MG63 (cell line): ENCODE measurements at regions not wholly inside any gene's neighbourhood (a gene's known extent, or its start where the extent isn't known, plus 50 kb on each side); places are given as distances from the start of the nearest gene placed in this dataset.

Experiments used
- DNase-seq: peaks from one replicate; pipeline ENCODE4 v3.0.0-alpha.2; 2020
- H3K27me3 ChIP-seq: fragments of 250-450 bp; sonication (Bioruptor Pico); 2 replicates; pipeline ENCODE4 v1.5.1; 2020; ENCODE audit warnings: mild to moderate bottlenecking, moderate library complexity
- H3K36me3 ChIP-seq: fragments of 250-450 bp; sonication (Bioruptor Pico); 2 replicates; pipeline ENCODE4 v1.5.1; 2020; ENCODE audit warnings: mild to moderate bottlenecking, moderate library complexity
- H3K4me3 ChIP-seq: fragments of 250-450 bp; sonication (Bioruptor Pico); 2 replicates; pipeline ENCODE4 v1.5.1; 2020; ENCODE audit warnings: mild to moderate bottlenecking, moderate library complexity
- H3K9me3 ChIP-seq: fragments of 250-450 bp; sonication (Bioruptor Pico); 2 replicates; pipeline ENCODE4 v1.5.1; 2020; ENCODE audit warnings: mild to moderate bottlenecking, moderate library complexity

DNA sequence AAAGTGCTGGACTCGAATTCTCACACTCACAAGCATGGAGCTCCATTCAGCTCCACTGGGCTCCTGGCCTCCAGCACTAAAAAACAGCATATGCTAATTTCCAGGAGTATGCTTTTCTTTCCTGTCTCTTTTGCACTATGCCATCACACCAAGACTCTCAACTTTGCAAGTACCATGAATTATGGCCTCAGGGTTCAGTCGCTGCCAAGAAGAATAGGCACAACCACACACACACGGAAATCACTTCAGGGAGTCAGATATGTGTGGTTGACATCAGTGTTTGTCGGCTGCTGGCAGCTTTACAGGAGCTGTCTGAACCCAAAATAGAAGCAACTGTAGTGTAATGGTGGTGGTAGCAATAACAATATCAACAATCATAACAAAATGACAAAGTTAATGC lies 305.0 kb upstream of the SLCO3A1 start:
- DNase-seq, result no peak
- Histone ChIP-seq H3K36me3 (no peaks in the 10 kb centered on the region), H3K27me3 (0 out of 2 replicates have a peak, but pooled peaks cover 2% of the 10 kb centered on the region), H3K9me3 (no peaks in the 10 kb centered on the region; the same call in 1 of the 2 replicates), H3K4me3 (no peak overlapping the region)

DNA sequence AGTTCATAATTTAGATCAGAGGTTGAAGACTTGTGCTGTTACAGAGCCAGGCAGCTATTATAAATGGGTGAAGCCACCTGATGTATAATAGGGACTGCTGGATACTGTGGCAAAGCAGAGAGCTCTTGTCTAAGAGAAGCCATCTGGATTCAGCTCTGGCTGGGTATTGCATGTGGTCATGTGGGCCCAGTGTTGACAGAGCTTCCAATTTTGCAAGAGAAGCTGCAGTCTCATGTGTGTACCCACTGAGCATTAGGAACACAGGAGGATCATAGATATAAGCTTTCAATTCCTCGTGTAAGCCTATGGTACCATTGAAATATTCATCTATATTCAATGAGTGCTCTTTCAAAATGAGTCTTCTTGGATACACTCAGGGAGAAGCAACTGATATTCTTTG lies 303.9 kb upstream of the SLCO3A1 start:
- H3K27me3 ChIP-seq, result no peaks in the 10 kb centered on the region
- no peak overlapping the region for H3K4me3 ChIP-seq
- no peak for DNase-seq
- no peaks in the 10 kb centered on the region; the same call in 1 of the 2 replicates for H3K9me3 ChIP-seq
- no peaks in the 10 kb centered on the region for H3K36me3 ChIP-seq

DNA sequence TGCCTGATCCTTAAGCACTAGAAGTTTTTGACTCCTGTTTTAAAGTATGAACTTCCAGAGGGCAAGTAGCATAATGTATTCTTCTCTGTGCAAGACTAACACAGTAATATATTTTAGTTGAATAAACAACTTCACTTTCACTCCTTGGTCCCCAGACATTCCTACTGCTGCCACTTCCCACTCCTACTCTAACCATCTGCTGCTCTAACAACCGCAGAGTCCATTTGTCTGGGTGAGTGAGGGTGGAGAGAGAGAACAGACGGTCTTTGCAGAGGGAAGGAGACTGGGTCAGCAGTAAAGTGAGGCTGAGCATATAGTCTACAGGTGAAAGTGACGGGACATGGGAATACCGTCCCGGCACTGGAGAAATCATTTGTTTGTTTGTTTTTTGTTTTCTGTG lies 301.0 kb upstream of the SLCO3A1 start:
- Histone ChIP-seq H3K9me3 (no peaks in the 10 kb centered on the region), H3K36me3 (no peaks in the 10 kb centered on the region), H3K27me3 (no peaks in the 10 kb centered on the region), H3K4me3 (no peak overlapping the region)
- DNase-seq, result no peak

DNA sequence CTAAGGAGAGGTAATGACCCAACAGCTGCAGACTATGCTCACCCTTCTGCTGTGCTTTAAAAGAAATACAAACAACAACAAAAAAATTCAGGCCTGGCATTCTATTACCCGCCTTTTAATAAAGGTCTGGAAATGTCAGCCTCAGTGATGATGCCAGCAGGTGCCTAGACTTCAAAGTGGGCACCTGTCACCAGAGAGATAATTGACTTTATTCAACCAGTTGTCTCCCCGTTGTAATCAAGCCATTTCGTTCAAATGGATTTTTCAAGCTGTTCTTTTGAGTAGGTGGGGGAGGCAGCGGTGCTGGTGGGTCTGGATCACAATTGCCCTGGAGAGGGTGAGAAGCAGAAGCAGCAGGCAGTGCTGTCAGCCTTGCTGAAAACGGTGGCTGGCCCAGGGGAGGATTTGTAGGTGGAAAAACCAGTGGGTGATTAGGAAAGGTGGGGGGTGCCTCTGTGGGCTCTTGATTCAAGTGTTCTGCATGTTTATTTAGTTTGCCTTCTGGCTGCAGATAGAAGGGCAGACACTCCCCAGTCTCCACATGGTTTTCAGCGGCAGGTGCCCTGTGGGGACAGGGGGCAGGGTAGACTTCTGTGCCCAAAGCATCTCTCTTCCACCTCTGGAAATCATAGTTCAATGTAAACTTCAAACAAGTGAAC lies 300.2 kb upstream of the SLCO3A1 start:
- no peaks in the 10 kb centered on the region for H3K27me3 ChIP-seq
- no peak overlapping the region for H3K4me3 ChIP-seq
- H3K9me3 ChIP-seq, result no peaks in the 10 kb centered on the region
- no peak for DNase-seq
- no peaks in the 10 kb centered on the region for H3K36me3 ChIP-seq

DNA sequence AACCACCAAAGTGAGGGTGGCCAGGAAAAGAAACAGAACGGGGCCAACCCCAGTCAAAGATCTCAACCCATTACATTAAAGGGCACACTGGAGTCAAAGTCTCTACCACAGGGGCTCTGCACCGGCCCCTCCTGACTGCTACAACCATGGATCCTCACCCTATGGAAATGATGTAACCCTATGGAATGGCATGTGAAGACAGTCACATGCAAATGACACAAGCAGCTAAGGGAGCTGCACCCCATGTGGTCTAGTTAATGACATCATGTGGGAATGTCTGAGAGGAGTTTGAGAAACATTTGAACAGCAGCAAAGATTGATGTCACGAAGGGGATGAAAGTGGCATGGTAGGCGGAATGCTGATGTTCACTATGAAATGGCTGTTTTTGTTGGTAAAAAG lies 298.2 kb upstream of the SLCO3A1 start:
- Histone ChIP-seq H3K9me3 (no peaks in the 10 kb centered on the region), H3K36me3 (no peaks in the 10 kb centered on the region), H3K27me3 (no peaks in the 10 kb centered on the region), H3K4me3 (no peak overlapping the region)
- no peak for DNase-seq

DNA sequence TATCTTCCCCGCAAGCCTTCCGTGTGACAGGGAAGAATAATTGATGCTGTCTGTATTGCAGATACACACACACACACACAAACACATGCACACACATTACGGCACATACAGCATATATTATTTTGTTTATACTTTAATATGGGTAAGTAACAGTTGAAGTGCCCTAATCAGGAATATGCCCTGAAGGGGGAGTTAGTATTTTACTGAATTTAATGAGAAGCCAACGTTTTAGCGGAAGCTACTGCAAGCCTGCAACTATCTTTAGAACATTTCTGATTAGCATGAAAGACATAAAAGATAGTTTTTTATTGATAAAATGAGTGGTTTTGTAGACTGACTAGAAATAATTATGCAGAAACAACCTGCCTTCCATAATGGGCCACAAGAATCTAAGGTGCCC lies 296.6 kb upstream of the SLCO3A1 start:
- Histone ChIP-seq H3K9me3 (no peaks in the 10 kb centered on the region), H3K36me3 (no peaks in the 10 kb centered on the region), H3K4me3 (no peak overlapping the region), H3K27me3 (no peaks in the 10 kb centered on the region)
- no peak for DNase-seq

DNA sequence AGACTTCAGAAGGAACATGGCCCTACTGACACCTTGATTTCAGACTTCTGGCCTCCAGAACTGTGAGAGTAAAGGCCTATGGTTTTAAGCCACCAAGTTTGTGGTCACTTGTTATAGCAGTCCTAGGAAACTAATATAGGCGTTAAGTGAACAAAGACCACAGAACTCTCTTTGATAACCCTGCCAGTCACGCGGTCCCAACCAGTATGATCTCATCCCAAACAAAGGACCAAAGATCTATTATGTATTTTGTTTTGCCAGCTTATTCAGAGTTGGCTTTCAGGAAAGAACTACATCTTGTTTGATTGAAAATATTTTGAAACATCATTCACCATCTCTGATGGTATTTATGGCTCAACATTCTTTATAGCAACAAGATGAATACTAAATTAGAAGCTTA lies 294.4 kb upstream of the SLCO3A1 start:
- Histone ChIP-seq H3K4me3 (no peak overlapping the region), H3K9me3 (no peaks in the 10 kb centered on the region), H3K36me3 (no peaks in the 10 kb centered on the region), H3K27me3 (no peaks in the 10 kb centered on the region)
- DNase-seq, result no peak

DNA sequence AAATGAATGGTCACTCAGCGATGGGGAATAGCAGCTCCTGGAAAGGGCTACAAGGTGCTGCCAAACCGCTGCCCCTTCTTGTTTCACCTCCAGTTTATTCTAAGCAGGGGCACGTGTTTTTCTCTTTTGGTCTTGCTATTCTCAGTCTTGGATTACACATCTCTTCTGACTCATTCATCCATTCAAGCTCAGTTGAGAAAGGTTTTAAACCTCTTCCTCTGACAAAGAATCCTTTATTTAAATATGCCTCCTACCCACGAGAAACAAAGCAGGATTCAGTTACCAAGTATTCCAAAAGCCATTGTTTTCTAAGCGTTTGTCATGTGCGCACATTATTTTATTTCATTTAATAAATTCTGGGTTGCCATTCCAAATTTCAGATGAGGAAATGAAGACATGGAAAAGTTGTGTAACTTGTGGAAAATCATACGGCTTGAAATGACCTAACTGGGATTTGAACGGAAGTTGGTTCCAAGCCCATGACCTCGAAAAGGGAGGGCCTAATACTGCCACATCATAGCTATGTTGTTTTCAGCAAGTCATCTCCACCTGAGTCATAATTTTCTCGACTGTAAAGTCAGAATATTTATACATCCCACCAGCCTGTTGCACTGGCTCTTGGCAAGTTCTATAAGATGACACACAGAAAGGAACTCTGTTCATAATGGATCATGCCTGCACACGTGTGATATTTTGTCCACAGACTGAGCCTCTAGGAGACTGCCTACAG lies 292.0 kb upstream of the SLCO3A1 start:
- peak; percentile 80 for DNase-seq
- Histone ChIP-seq H3K4me3 (peak overlapping the region; percentile 17), H3K36me3 (no peaks in the 10 kb centered on the region), H3K9me3 (no peaks in the 10 kb centered on the region), H3K27me3 (no peaks in the 10 kb centered on the region; the same call in 1 of the 2 replicates)

DNA sequence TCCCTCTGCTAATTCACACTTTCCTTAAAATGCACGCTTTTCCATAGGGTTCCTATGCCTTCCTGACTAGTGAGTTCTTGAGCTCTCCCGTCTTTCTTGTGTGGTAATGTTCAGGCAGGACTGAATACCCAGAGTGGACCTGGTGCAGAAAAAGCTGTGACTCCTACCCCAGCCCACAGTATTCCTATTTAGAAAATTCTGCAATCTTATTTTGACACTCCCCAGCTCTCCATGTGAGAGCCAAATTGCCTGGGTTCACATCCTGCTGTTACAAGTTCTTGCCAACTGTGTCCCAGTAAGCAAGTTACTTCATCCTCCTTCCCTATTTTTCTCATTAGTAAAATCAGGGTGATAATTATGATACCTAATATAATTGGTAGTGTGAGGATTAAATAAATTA lies 290.8 kb upstream of the SLCO3A1 start:
- Histone ChIP-seq H3K27me3 (no peaks in the 10 kb centered on the region; the same call in 1 of the 2 replicates), H3K36me3 (no peaks in the 10 kb centered on the region), H3K9me3 (no peaks in the 10 kb centered on the region), H3K4me3 (no peak overlapping the region)
- no peak for DNase-seq

DNA sequence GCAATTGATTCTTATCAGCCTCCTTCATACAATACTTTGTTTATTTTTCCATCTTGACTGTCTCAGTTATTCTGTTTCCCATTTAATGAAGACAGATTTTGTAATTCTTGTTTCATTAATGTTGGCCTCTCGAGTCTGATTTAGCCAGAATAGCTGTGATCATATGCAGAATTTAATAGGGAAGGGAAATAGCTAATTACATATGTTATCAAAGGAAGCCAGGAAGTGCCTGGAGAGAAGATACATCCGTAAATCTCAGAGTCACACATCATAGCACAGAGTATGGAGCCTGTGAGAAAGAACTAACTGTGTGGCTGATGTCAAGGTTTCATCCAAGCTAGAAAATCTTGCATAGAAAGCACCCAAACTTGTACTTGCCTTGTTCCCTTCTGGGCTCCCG lies 288.9 kb upstream of the SLCO3A1 start:
- Histone ChIP-seq H3K4me3 (no peak overlapping the region), H3K27me3 (no peaks in the 10 kb centered on the region; the same call in 1 of the 2 replicates), H3K9me3 (no peaks in the 10 kb centered on the region), H3K36me3 (no peaks in the 10 kb centered on the region)
- DNase-seq, result no peak

DNA sequence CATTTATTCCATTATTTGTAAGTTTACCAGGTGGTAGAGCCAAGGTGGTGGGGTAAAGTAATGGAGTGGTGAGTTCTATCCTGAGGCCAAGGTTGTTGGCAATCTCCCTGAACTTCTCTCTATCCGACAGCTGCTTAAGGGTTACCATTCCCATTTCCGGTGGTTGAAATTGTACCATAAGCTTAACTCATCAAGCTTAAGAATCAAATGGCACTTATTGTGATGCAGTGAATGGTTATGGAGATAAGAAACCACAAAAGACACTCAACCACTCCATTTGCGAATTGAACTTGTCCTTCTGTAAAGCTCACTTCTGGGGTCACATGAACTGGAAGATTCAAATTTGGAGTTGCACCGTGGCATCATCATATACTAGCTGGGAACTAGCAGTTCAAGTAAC lies 287.4 kb upstream of the SLCO3A1 start:
- H3K36me3 ChIP-seq, result no peaks in the 10 kb centered on the region
- H3K27me3 ChIP-seq, result no peaks in the 10 kb centered on the region; the same call in 1 of the 2 replicates
- H3K9me3 ChIP-seq, result no peaks in the 10 kb centered on the region
- H3K4me3 ChIP-seq, result no peak overlapping the region
- DNase-seq, result no peak

DNA sequence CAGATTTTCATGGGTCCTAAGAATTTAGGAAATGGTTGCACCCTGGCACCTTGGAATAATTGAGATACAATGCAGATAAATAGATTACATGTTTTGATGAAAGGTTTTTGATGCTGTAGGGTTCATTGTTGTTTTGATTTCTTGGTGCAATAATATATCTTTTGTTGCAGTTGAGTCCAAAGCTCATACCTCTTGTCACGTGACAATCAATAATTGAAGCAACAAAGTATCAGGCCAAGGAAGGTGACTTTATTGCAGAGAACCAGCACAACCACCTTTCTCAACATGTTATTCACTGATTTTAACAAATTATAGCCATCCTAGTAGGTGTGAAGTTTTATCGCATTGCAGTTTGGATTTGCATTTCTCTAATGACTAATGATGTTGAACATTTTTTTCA lies 285.5 kb upstream of the SLCO3A1 start:
- Histone ChIP-seq H3K27me3 (no peaks in the 10 kb centered on the region; the same call in 1 of the 2 replicates), H3K4me3 (no peak overlapping the region), H3K36me3 (no peaks in the 10 kb centered on the region), H3K9me3 (no peaks in the 10 kb centered on the region)
- no peak for DNase-seq

DNA sequence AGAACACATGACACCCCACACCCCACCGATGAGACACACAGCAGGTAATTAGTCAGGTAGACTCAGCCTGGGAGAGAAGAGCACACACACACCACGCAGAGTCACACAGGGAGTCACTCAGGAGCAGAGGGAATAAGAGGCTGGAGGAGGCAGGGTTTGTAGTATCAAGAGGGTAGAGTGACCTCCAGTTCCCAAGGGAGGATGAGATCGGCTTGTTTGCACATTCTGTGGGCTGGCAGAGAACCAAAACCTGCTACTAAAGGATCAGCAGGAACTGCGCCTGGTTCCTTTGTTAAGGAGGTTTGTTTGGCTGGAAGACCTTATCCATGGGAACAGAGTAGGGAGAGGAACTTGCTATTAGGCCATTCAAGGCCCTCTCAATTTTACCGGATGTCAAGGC lies 281.4 kb upstream of the SLCO3A1 start:
- DNase-seq, result no peak
- H3K36me3 ChIP-seq, result no peaks in the 10 kb centered on the region
- no peaks in the 10 kb centered on the region; the same call in 1 of the 2 replicates for H3K27me3 ChIP-seq
- H3K4me3 ChIP-seq, result no peak overlapping the region
- H3K9me3 ChIP-seq, result no peaks in the 10 kb centered on the region

DNA sequence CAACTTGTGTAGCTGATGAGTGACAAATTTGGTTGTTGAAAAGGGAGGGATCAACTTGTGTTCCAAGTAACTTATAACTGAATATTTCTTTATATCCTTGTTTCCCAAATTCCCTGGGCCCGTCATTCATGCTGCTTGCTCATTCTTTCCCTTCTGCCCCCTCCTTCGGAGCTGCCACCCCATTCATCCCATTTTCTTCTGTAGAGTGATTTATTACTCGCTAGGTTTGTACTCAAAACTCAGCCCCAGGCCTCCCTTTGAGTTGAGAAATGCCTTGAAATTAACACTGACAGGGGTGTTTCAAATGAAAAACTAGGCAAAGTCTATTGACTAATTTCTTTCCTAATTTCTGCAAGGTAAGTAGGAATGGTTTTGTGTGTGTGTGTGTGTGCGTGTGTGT lies 277.4 kb upstream of the SLCO3A1 start:
- Histone ChIP-seq H3K36me3 (no peaks in the 10 kb centered on the region), H3K27me3 (no peaks in the 10 kb centered on the region), H3K4me3 (no peak overlapping the region), H3K9me3 (no peaks in the 10 kb centered on the region)
- DNase-seq, result no peak

DNA sequence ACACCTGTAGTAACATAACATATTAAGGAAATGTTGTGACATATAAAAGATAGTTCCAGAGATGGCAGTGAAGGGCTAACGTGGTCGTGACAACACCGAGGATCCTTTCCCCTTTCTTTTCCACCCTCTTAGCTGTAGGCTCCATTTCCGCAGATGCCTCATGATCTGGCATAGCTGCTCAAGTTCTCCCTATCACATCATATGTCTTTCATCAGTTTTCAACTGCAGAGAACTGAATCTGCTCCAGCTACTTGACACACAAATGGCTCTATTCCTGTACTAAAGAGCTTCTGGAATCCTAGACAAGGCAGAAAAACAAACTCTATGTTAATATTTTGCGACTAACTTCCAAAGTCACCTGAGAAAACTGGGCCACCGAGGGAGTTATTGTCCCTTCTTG lies 275.0 kb upstream of the SLCO3A1 start:
- no peak for DNase-seq
- Histone ChIP-seq H3K4me3 (no peak overlapping the region), H3K27me3 (no peaks in the 10 kb centered on the region), H3K9me3 (no peaks in the 10 kb centered on the region), H3K36me3 (no peaks in the 10 kb centered on the region)

DNA sequence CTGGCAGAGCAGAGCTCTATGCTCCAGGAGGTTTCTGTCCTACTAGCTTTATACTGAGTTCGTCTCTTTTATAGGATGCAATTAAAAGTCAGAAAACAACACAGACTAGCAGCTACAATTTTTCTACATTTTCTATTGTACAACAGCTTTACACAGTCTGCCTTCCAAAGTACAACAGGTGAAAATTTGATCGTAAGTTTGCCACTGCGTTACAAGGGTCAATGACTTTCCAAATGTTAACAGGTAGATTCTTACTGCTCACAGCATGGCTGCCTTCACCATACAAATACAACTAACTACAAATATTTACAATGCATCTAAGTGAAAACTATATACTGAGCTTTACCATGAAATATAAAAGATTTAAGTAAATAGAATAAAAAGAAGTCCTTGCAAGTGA lies 268.6 kb upstream of the SLCO3A1 start:
- DNase-seq, result no peak
- H3K9me3 ChIP-seq, result no peaks in the 10 kb centered on the region; the same call in 1 of the 2 replicates
- H3K4me3 ChIP-seq, result no peak overlapping the region
- no peaks in the 10 kb centered on the region for H3K36me3 ChIP-seq
- peaks cover 8% of the 10 kb centered on the region; the same call in 1 of the 2 replicates for H3K27me3 ChIP-seq

DNA sequence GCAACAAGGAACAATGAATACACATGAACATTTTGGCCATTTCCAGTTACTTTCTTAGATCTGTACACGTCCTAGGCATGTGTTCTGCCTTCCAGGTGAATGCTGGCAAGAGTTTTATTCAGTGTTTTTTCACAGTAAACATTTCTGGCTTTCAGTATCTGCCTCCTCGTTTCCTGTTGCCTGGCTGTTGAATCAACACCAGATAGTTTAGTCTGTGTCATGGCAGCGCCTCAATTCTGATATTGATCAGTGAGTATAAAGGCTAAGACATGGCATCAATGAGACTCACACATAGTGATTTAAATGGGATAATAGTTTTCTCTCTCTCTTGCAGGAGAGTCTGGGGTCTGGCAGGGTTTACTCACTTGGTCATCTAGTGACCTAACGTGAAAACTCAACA lies 266.9 kb upstream of the SLCO3A1 start:
- H3K4me3 ChIP-seq, result no peak overlapping the region
- no peaks in the 10 kb centered on the region; the same call in 1 of the 2 replicates for H3K9me3 ChIP-seq
- peaks cover 8% of the 10 kb centered on the region; the same call in 1 of the 2 replicates for H3K27me3 ChIP-seq
- no peaks in the 10 kb centered on the region for H3K36me3 ChIP-seq
- no peak for DNase-seq

DNA sequence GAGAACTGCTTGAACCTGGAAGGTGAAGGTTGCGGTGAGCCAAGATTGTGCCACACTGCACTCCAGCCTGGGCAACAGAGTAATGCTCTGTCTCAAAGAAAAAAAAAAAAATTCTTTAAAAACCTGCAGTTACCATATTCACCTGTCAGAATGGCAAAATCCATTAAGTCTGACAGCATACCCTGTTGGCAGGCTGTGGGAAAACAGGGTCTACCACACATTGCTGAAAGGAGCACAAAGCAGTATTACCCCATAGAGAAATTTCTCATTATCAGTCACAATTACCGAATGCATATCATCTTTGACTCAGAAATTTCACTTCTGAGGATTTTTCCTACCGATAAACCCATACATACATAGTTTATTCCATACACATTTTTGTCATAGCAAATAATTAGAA lies 264.1 kb upstream of the SLCO3A1 start:
- DNase-seq, result no peak
- no peaks in the 10 kb centered on the region for H3K36me3 ChIP-seq
- no peak overlapping the region for H3K4me3 ChIP-seq
- H3K27me3 ChIP-seq, result peaks cover 8% of the 10 kb centered on the region; the same call in 1 of the 2 replicates
- H3K9me3 ChIP-seq, result no peaks in the 10 kb centered on the region; the same call in 1 of the 2 replicates
